OCI-LY7 (cell line): ENCODE measurements at regions not wholly inside any gene's neighbourhood (a gene's known extent, or its start where the extent isn't known, plus 50 kb on each side); places are given as distances from the start of the nearest gene placed in this dataset.
"Not testable (repeated sequence)": the region's sequence is repeated elsewhere in the genome, so short reads cannot be mapped to it uniquely, and the experiment has no call there.

Experiments
- BruUV-seq: library from RNA; stranded (reverse); fragments of 400-500 nt; replicated peaks from 2 replicates; lab custom pipeline; 2021; lab: Mats Ljungman, UMichigan
- CTCF ChIA-PET: fragments of 300-600 bp; sonication (Branson Sonifier 250); formaldehyde crosslinking; loops from one replicate; lab custom pipeline; 2022; ENCODE audit warnings: antibody characterized with exemption; ENCODE audit not compliant: unreplicated experiment; lab: Charles Lee
- POLR2A ChIA-PET: fragments of 300-600 bp; sonication (Branson Sonifier 250); formaldehyde crosslinking; loops from one replicate; lab custom pipeline; 2022; ENCODE audit warnings: antibody characterized with exemption; lab: Charles Lee
- DNase-seq: peaks from one replicate; pipeline ENCODE4 v3.0.0-alpha.2; 2015; ENCODE audit warnings: low spot score
- H2AFZ ChIP-seq: fragments of 200-600 bp; sonication (generic), shearing (Covaris generic); 2 replicates; pipeline ENCODE4 v1.6.1; 2014; ENCODE audit warnings: mild to moderate bottlenecking, antibody characterized with exemption, low read length, moderate library complexity
- H3K27ac ChIP-seq: fragments of 200-600 bp; sonication (generic); 2 replicates; pipeline ENCODE4 v1.5.1; 2014; ENCODE audit warnings: mixed run types, low read depth, mild to moderate bottlenecking, moderate library complexity, low read length, inconsistent platforms; ENCODE audit not compliant: poor library complexity, severe bottlenecking
- H3K36me3 ChIP-seq: fragments of 200-600 bp; sonication (generic); 2 replicates; pipeline ENCODE4 v1.6.1; 2014; ENCODE audit warnings: mild to moderate bottlenecking, antibody characterized with exemption, low read length, moderate library complexity, mixed read lengths; ENCODE audit not compliant: insufficient read depth
- H3K4me1 ChIP-seq: fragments of 200-600 bp; sonication (generic); 2 replicates; pipeline ENCODE4 v1.5.1; 2014; ENCODE audit warnings: mild to moderate bottlenecking, low read length; ENCODE audit not compliant: insufficient read depth, poor library complexity, severe bottlenecking
- H3K4me2 ChIP-seq: fragments of 200-600 bp; sonication (generic); 2 replicates; pipeline ENCODE4 v1.6.1; 2014; ENCODE audit warnings: mild to moderate bottlenecking, low read length
- H3K4me3 ChIP-seq: fragments of 200-600 bp; sonication (generic); 2 replicates; pipeline ENCODE4 v1.5.1; 2014; ENCODE audit warnings: mild to moderate bottlenecking, low read depth, low read length; ENCODE audit not compliant: poor library complexity, severe bottlenecking
- H3K79me2 ChIP-seq: fragments of 200-600 bp; sonication (generic); 2 replicates; pipeline ENCODE4 v1.6.1; 2016; ENCODE audit warnings: low read depth, mild to moderate bottlenecking, low read length, moderate library complexity, mixed read lengths; ENCODE audit not compliant: insufficient read depth
- H3K9me2 ChIP-seq: fragments of 200-600 bp; sonication (generic); 2 replicates; pipeline ENCODE4 v1.6.1; 2016; ENCODE audit warnings: mild to moderate bottlenecking, low read length, mixed read lengths; ENCODE audit not compliant: insufficient read depth
- H3K9me3 ChIP-seq: fragments of 200-600 bp; sonication (generic); 2 replicates; pipeline ENCODE4 v1.6.1; 2014; ENCODE audit warnings: mild to moderate bottlenecking, mixed run types, low read length, mixed read lengths
- H4K20me1 ChIP-seq: fragments of 200-600 bp; sonication (generic); 2 replicates; pipeline ENCODE4 v1.6.1; 2014; ENCODE audit warnings: mild to moderate bottlenecking, antibody characterized with exemption, low read length, moderate library complexity, mixed read lengths; ENCODE audit not compliant: insufficient read depth
- intact Hi-C: fragments of 100-400 bp; cut with micrococcal nuclease; formaldehyde crosslinking; loops from one replicate; pipeline ENCODE4 v1.10.0; 2022; ENCODE audit not compliant: unreplicated experiment

DNA sequence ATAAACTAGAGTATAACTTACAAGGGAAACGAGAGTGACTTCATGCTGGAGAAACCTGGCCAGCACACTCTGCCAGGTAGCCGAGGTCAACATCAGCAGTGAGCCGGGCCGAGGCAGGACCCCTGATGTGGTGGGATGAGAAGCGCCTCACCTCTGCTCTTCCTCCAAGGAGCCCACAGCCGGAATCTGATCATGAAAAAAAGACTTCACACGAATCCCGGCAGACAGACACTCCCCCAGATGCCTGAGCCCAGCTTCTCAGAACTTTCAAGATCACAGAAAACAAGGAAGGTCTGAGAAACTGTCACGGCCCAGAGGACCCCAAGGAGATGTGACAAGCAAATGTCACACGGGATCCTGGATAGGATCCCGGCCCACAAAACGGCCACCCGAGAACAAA, 116.9 kb upstream of the FAM20C start:
- POLR2A ChIA-PET, BruUV-seq, H3K27ac ChIP-seq, H4K20me1 ChIP-seq, H3K36me3 ChIP-seq, H3K9me3 ChIP-seq, H3K4me1 ChIP-seq, DNase-seq, H3K79me2 ChIP-seq, H2AFZ ChIP-seq, intact Hi-C loops, H3K4me2 ChIP-seq, H3K4me3 ChIP-seq, CTCF ChIA-PET, H3K9me2 ChIP-seq: not testable (repeated sequence)

DNA sequence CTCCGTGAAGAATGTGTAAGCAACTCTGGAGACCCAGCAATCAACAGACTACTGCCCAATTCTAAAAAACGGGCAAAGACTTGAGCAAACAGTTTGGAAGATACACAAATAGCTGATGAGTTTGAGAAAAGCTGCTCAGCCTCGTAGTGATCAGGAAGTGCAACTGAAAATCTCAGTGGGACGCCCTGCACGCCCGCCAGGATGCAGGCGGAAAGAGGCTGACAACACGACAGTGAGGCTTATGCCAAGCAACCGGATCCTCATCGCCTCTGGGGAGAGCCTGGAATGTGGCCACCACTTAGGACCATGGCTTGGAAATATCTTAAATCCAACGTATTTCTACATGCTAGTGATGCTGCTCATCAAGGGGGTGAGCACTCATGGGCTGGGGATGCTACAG, 116.2 kb upstream of the FAM20C start:
- H3K4me2 ChIP-seq, H3K9me2 ChIP-seq, H2AFZ ChIP-seq, H3K4me1 ChIP-seq, POLR2A ChIA-PET, CTCF ChIA-PET, DNase-seq, H3K36me3 ChIP-seq, intact Hi-C loops, H4K20me1 ChIP-seq, H3K27ac ChIP-seq, H3K4me3 ChIP-seq, BruUV-seq, H3K9me3 ChIP-seq, H3K79me2 ChIP-seq: not testable (repeated sequence)

GRCh38 chr7:76829-77395, 115.5 kb upstream of the FAM20C start:
- H2AFZ ChIP-seq, H3K9me3 ChIP-seq, DNase-seq, H3K79me2 ChIP-seq, POLR2A ChIA-PET, H3K4me1 ChIP-seq, H3K4me2 ChIP-seq, CTCF ChIA-PET, H3K36me3 ChIP-seq, H3K4me3 ChIP-seq, H4K20me1 ChIP-seq, intact Hi-C loops, BruUV-seq, H3K9me2 ChIP-seq, H3K27ac ChIP-seq: not testable (repeated sequence)

GRCh38 chr7:78862-79261, 113.5 kb upstream of the FAM20C start:
- H3K4me3 ChIP-seq, H3K79me2 ChIP-seq, H3K4me1 ChIP-seq, POLR2A ChIA-PET, H3K9me2 ChIP-seq, DNase-seq, H4K20me1 ChIP-seq, H3K9me3 ChIP-seq, BruUV-seq, H3K27ac ChIP-seq, H2AFZ ChIP-seq, H3K4me2 ChIP-seq, H3K36me3 ChIP-seq, CTCF ChIA-PET, intact Hi-C loops: not testable (repeated sequence)

GRCh38 chr7:79400-80055, 112.8 kb upstream of the FAM20C start:
- H3K27ac ChIP-seq, H3K4me2 ChIP-seq, CTCF ChIA-PET, H3K79me2 ChIP-seq, H2AFZ ChIP-seq, H3K4me3 ChIP-seq, H3K36me3 ChIP-seq, intact Hi-C loops, H3K9me2 ChIP-seq, H4K20me1 ChIP-seq, H3K9me3 ChIP-seq, H3K4me1 ChIP-seq, DNase-seq, POLR2A ChIA-PET, BruUV-seq: not testable (repeated sequence)
